ENCODE measurements at regions not wholly inside any gene's neighbourhood (a gene's known extent, or its start where the extent isn't known, plus 50 kb on each side); places are given as distances from the start of the nearest gene placed in this dataset.

GRCh38 chr4:14607578-14607977, 394.7 kb upstream of the CPEB2 start:
- Histone ChIP-seq H3K9ac (no peak overlapping the region), H2AFZ (replicated peaks) (no peak overlapping the region), H3F3A (ENCODE audit: low read depth) (no peaks in the 10 kb centered on the region), H3K27ac (no peak overlapping the region), H3K36me3 (no peaks in the 10 kb centered on the region), H3K4me1 (no peaks in the 10 kb centered on the region), H3K9me3 (ENCODE audit: low read depth) (no peaks in the 10 kb centered on the region), H3K4me2 (no peak overlapping the region), H3K4me3 (no peak overlapping the region), H4K20me1 (ENCODE audit: low read depth) (no peaks in the 10 kb centered on the region), H3K79me2 (ENCODE audit: low read depth) (no peaks in the 10 kb centered on the region), H3K27me3 (no peaks in the 10 kb centered on the region)
- H3K36me3 Mint-ChIP-seq: no peaks in the 10 kb centered on the region
- no peaks in the 10 kb centered on the region for H3K27me3 Mint-ChIP-seq (ENCODE audit: insufficient read depth, low read depth)
- TF ChIP-seq EZH2phosphoT487 (IDR thresholded peaks at IDR 0.05) (no peak), EZH2 (IDR thresholded peaks at IDR 0.05) (no peak)
- TF ChIP-seq, protein P1, sequence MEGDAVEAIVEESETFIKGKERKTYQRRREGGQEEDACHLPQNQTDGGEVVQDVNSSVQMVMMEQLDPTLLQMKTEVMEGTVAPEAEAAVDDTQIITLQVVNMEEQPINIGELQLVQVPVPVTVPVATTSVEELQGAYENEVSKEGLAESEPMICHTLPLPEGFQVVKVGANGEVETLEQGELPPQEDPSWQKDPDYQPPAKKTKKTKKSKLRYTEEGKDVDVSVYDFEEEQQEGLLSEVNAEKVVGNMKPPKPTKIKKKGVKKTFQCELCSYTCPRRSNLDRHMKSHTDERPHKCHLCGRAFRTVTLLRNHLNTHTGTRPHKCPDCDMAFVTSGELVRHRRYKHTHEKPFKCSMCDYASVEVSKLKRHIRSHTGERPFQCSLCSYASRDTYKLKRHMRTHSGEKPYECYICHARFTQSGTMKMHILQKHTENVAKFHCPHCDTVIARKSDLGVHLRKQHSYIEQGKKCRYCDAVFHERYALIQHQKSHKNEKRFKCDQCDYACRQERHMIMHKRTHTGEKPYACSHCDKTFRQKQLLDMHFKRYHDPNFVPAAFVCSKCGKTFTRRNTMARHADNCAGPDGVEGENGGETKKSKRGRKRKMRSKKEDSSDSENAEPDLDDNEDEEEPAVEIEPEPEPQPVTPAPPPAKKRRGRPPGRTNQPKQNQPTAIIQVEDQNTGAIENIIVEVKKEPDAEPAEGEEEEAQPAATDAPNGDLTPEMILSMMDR (IDR thresholded peaks at IDR 0.05): no peak
- no peaks in the 10 kb centered on the region for H3K4me1 Mint-ChIP-seq
- H3K4me3 Mint-ChIP-seq: no peak overlapping the region
- no peaks in the 10 kb centered on the region for H3K9me3 Mint-ChIP-seq
- H3K27ac Mint-ChIP-seq: no peak overlapping the region
- DNase-seq (ENCODE audit: low spot score): no peak

GRCh38 chr4:14608630-14609029, 393.7 kb upstream of the CPEB2 start:
- H3K36me3 Mint-ChIP-seq: no peaks in the 10 kb centered on the region
- H3K4me3 ChIP-seq: no peak overlapping the region
- H4K20me1 ChIP-seq (ENCODE audit: low read depth): no peaks in the 10 kb centered on the region
- no peak overlapping the region for H3K27ac ChIP-seq
- H3K4me1 ChIP-seq: no peaks in the 10 kb centered on the region
- H3K4me3 Mint-ChIP-seq: no peak overlapping the region
- H3K27ac Mint-ChIP-seq: no peak overlapping the region
- DNase-seq (ENCODE audit: low spot score): no peak
- H3F3A ChIP-seq (ENCODE audit: low read depth): no peaks in the 10 kb centered on the region
- TF ChIP-seq EZH2phosphoT487 (IDR thresholded peaks at IDR 0.05) (no peak), EZH2 (IDR thresholded peaks at IDR 0.05) (no peak)
- TF ChIP-seq, protein P1 (IDR thresholded peaks at IDR 0.05): no peak
- H3K79me2 ChIP-seq (ENCODE audit: low read depth): no peaks in the 10 kb centered on the region
- H3K4me1 Mint-ChIP-seq: no peaks in the 10 kb centered on the region
- H3K9me3 ChIP-seq (ENCODE audit: low read depth): no peaks in the 10 kb centered on the region
- no peaks in the 10 kb centered on the region for H3K27me3 ChIP-seq
- H3K27me3 Mint-ChIP-seq (ENCODE audit: insufficient read depth, low read depth): no peaks in the 10 kb centered on the region
- no peak overlapping the region for H3K4me2 ChIP-seq
- no peak overlapping the region for H2AFZ ChIP-seq (replicated peaks)
- no peak overlapping the region for H3K9ac ChIP-seq
- no peaks in the 10 kb centered on the region for H3K36me3 ChIP-seq
- no peaks in the 10 kb centered on the region for H3K9me3 Mint-ChIP-seq

- Histone ChIP-seq H3K27me3 (no peaks in the 10 kb centered on the region), H3K9ac (no peak overlapping the region), H3F3A (ENCODE audit: low read depth) (peaks cover 1% of the 10 kb centered on the region), H3K9me3 (ENCODE audit: low read depth) (no peaks in the 10 kb centered on the region), H3K36me3 (no peaks in the 10 kb centered on the region), H4K20me1 (ENCODE audit: low read depth) (no peaks in the 10 kb centered on the region), H3K79me2 (ENCODE audit: low read depth) (no peaks in the 10 kb centered on the region), H2AFZ (replicated peaks) (no peak overlapping the region), H3K4me2 (no peak overlapping the region), H3K4me1 (peaks cover under 1% of the 10 kb centered on the region), H3K4me3 (no peak overlapping the region), H3K27ac (no peak overlapping the region)
- H3K4me1 Mint-ChIP-seq: no peaks in the 10 kb centered on the region
- no peaks in the 10 kb centered on the region for H3K27me3 Mint-ChIP-seq (ENCODE audit: insufficient read depth, low read depth)
- no peak for DNase-seq (ENCODE audit: low spot score)
- H3K4me3 Mint-ChIP-seq: no peak overlapping the region
- no peaks in the 10 kb centered on the region for H3K9me3 Mint-ChIP-seq
- H3K27ac Mint-ChIP-seq: no peak overlapping the region
- TF ChIP-seq EZH2 (IDR thresholded peaks at IDR 0.05) (no peak), EZH2phosphoT487 (IDR thresholded peaks at IDR 0.05) (no peak)
- TF ChIP-seq, protein P1 (IDR thresholded peaks at IDR 0.05): no peak
- H3K36me3 Mint-ChIP-seq: no peaks in the 10 kb centered on the region
These were observed 387.4 kb upstream of the CPEB2 start for GRCh38 chr4:14614840-14615239.
